CD14-positive monocyte (primary cell): ENCODE measurements at regions not wholly inside any gene's neighbourhood (a gene's known extent, or its start where the extent isn't known, plus 50 kb on each side); places are given as distances from the start of the nearest gene placed in this dataset.

Experiments used
- DNase-seq, 3 donors: peaks; one replicate each; pipeline ENCODE4 v3.0.0-alpha.2; 2011 to 2022
- H2AFZ ChIP-seq: 2 replicates; pipeline ENCODE4 v1.6.0; 2012; ENCODE audit warnings: mild to moderate bottlenecking, low read depth, low read length, inconsistent platforms; ENCODE audit not compliant: insufficient read depth, poor library complexity, severe bottlenecking
- H3K27ac ChIP-seq, 2 donors: 1 replicate in 1 of 2; 2 replicates in 1 of 2; pipeline ENCODE4 v1.5.1; 2012 to 2013; ENCODE audit warnings: low read length in 2 of 2, control low read depth in 1 of 2, inconsistent platforms in 1 of 2, low read depth in 1 of 2, mild to moderate bottlenecking in 1 of 2
- H3K27me3 ChIP-seq, 2 donors: one replicate each; pipeline versions ENCODE4 v1.6.0 to v1.6.1; 2011 to 2013; ENCODE audit warnings: low read length in 2 of 2; ENCODE audit not compliant: control insufficient read depth in 2 of 2, insufficient read depth in 2 of 2
- H3K36me3 ChIP-seq, 2 donors: replicated peaks in 1 of 2; 1 replicate in 1 of 2; 2 replicates in 1 of 2; pipeline versions ENCODE4 v1.5.1 to v1.6.1; 2012 to 2013; ENCODE audit warnings: low read length in 2 of 2, control low read depth in 1 of 2, inconsistent platforms in 1 of 2, mild to moderate bottlenecking in 1 of 2; ENCODE audit not compliant: insufficient read depth in 2 of 2, control insufficient read depth in 1 of 2
- H3K4me1 ChIP-seq, 2 donors: 1 replicate in 1 of 2; 2 replicates in 1 of 2; pipeline versions ENCODE4 v1.5.1 to v1.6.1; 2012 to 2013; ENCODE audit warnings: low read length in 2 of 2, control low read depth in 1 of 2, inconsistent platforms in 1 of 2, mild to moderate bottlenecking in 1 of 2, moderate library complexity in 1 of 2; ENCODE audit not compliant: insufficient read depth in 2 of 2, control insufficient read depth in 1 of 2
- H3K4me2 ChIP-seq: replicated peaks from 2 replicates; pipeline ENCODE3; 2012; ENCODE audit warnings: low read length, moderate library complexity, mild to moderate bottlenecking; ENCODE audit not compliant: poor library complexity, severe bottlenecking; ENCODE audit errors: extremely low read depth
- H3K4me3 ChIP-seq, 3 experiments: fragments of 200-600 bp in 1 of 3; sonication (generic) in 1 of 3; replicated peaks in 1 of 3; 1 replicate in 2 of 3; 2 replicates in 1 of 3; pipeline ENCODE4 v1.5.1; 2011 to 2013; ENCODE audit warnings: low read length in 3 of 3, mild to moderate bottlenecking in 3 of 3, control low read depth in 2 of 3, low read depth in 2 of 3, inconsistent platforms in 1 of 3, moderate library complexity in 1 of 3
- H3K79me2 ChIP-seq: 2 replicates; pipeline ENCODE4 v1.6.0; 2012; ENCODE audit warnings: mild to moderate bottlenecking, control low read depth, inconsistent platforms, low read length, moderate library complexity; ENCODE audit not compliant: insufficient read depth
- H3K9ac ChIP-seq: 2 replicates; pipeline ENCODE4 v1.6.0; 2017; ENCODE audit warnings: low read length, mild to moderate bottlenecking; ENCODE audit not compliant: insufficient read depth, poor library complexity, severe bottlenecking
- H3K9me3 ChIP-seq, 2 donors: replicated peaks in 1 of 2; 1 replicate in 1 of 2; 2 replicates in 1 of 2; pipeline versions ENCODE4 v1.5.1 to v1.6.1; 2012 to 2013; ENCODE audit warnings: low read length in 2 of 2, control low read depth in 1 of 2; ENCODE audit not compliant: control insufficient read depth in 1 of 2, insufficient read depth in 1 of 2
- H4K20me1 ChIP-seq: 2 replicates; pipeline ENCODE4 v1.6.0; 2012; ENCODE audit warnings: mild to moderate bottlenecking, low read length, control low read depth, moderate library complexity; ENCODE audit not compliant: insufficient read depth
- H3K27ac Mint-ChIP-seq, 7 donors: one replicate each; pipeline ENCODE4 v1.8.0; 2020; ENCODE audit warnings: mild to moderate bottlenecking in 7 of 7, mixed read lengths in 7 of 7, moderate library complexity in 6 of 7, inconsistent platforms in 2 of 7
- H3K27me3 Mint-ChIP-seq, 3 donors: one replicate each; pipeline ENCODE4 v1.8.0; 2021 to 2022; ENCODE audit warnings: low read depth in 3 of 3, mild to moderate bottlenecking in 3 of 3, mixed read lengths in 3 of 3, moderate library complexity in 3 of 3, inconsistent platforms in 1 of 3
- H3K36me3 Mint-ChIP-seq, 2 donors: one replicate each; pipeline ENCODE4 v1.8.0; 2020; ENCODE audit warnings: mixed read lengths in 2 of 2, inconsistent platforms in 1 of 2, mild to moderate bottlenecking in 1 of 2
- H3K4me1 Mint-ChIP-seq: one replicate; pipeline ENCODE4 v1.8.0; 2020; ENCODE audit warnings: mild to moderate bottlenecking, mixed read lengths
- H3K4me3 Mint-ChIP-seq, 2 donors: one replicate each; pipeline ENCODE4 v1.8.0; 2020; ENCODE audit warnings: mild to moderate bottlenecking in 2 of 2, mixed read lengths in 2 of 2, moderate library complexity in 1 of 2
- H3K9me3 Mint-ChIP-seq, 7 donors: one replicate each; pipeline ENCODE4 v1.8.0; 2020 to 2022; ENCODE audit warnings: mixed read lengths in 7 of 7, mild to moderate bottlenecking in 6 of 7, moderate library complexity in 6 of 7, inconsistent platforms in 2 of 7
- CTCF ChIP-seq: fragments of 200-600 bp; IDR thresholded peaks from one replicate; pipeline ENCODE4 v1.8.0; 2022; ENCODE audit warnings: antibody characterized with exemption, mild to moderate bottlenecking
- WGBS: methylation state at CpG from one replicate; pipeline ENCODE4 v1.1.5; 2013; ENCODE audit warnings: missing lambda C conversion rate; ENCODE audit not compliant: insufficient coverage; 5-methylcytosine and 5-hydroxymethylcytosine counted together
- intact Hi-C, 2 donors: fragments of 100-400 bp; cut with micrococcal nuclease; formaldehyde crosslinking; loops; one replicate each; pipeline versions ENCODE4 v1.15.0 to v1.15.1; 2023

- no peaks in the 10 kb centered on the region for H3K4me1 Mint-ChIP-seq
- peaks cover 0 to 9% (median 4%) of the 10 kb centered on the region in 7 donors for H3K9me3 Mint-ChIP-seq
- H3K36me3 Mint-ChIP-seq, result no peaks in the 10 kb centered on the region
These were observed 1817.7 kb downstream of the LRRC4C start for GRCh38 chr11:39641751-39642150.

GRCh38 chr11:39630365-39630764 is 1829.1 kb downstream of the LRRC4C start:
- Mint-ChIP-seq H3K27ac (no peak overlapping the region), H3K9me3 (peaks cover 0 to 5% (median 0%) of the 10 kb centered on the region in 7 donors), H3K4me3 (no peak overlapping the region), H3K27me3 (no peaks in the 10 kb centered on the region), H3K4me1 (no peaks in the 10 kb centered on the region), H3K36me3 (no peaks in the 10 kb centered on the region)
- no peak for TF ChIP-seq CTCF
- no CpG with 5 or more reads among the region's 2 CpGs for WGBS
- Histone ChIP-seq H4K20me1 (no peaks in the 10 kb centered on the region), H2AFZ (no peak overlapping the region), H3K36me3 (no peaks in the 10 kb centered on the region), H3K4me2 (no peak overlapping the region), H3K4me3 (no peak overlapping the region), H3K9ac (no peak overlapping the region), H3K27ac (no peak overlapping the region), H3K79me2 (no peaks in the 10 kb centered on the region), H3K9me3 (no peaks in the 10 kb centered on the region), H3K4me1 (no peaks in the 10 kb centered on the region), H3K27me3 (no peaks in the 10 kb centered on the region)
- intact Hi-C loops, result no loop called here
- DNase-seq, result no peak

More at GRCh38 chr11:39641751-39642150, 1817.7 kb downstream of the LRRC4C start:
- intact Hi-C loops, result no loop called here
- Mint-ChIP-seq H3K27ac (no peak overlapping the region), H3K27me3 (no peaks in the 10 kb centered on the region), H3K4me3 (no peak overlapping the region)
- H3K79me2 ChIP-seq, result no peaks in the 10 kb centered on the region
- no peak overlapping the region for H3K4me2 ChIP-seq
- TF ChIP-seq CTCF, result no peak
- no peak overlapping the region for H2AFZ ChIP-seq
- H3K27ac ChIP-seq, result no peak overlapping the region
- no peaks in the 10 kb centered on the region for H4K20me1 ChIP-seq
- DNase-seq, result no peak
- no peak overlapping the region for H3K4me3 ChIP-seq
- no peaks in the 10 kb centered on the region for H3K27me3 ChIP-seq
- H3K9me3 ChIP-seq, result peaks cover 7 to 11% of the 10 kb centered on the region in 2 donors
- no peaks in the 10 kb centered on the region for H3K4me1 ChIP-seq
- H3K36me3 ChIP-seq, result no peaks in the 10 kb centered on the region
- 83% methylated on average over 1 of the region's 4 CpGs for WGBS
- H3K9ac ChIP-seq, result no peak overlapping the region
